ENCODE measurements at regions not wholly inside any gene's neighbourhood (a gene's known extent, or its start where the extent isn't known, plus 50 kb on each side); places are given as distances from the start of the nearest gene placed in this dataset.
A peak's percentile ranks its signal among the peaks of the same experiment; 100 is the strongest.

DNA sequence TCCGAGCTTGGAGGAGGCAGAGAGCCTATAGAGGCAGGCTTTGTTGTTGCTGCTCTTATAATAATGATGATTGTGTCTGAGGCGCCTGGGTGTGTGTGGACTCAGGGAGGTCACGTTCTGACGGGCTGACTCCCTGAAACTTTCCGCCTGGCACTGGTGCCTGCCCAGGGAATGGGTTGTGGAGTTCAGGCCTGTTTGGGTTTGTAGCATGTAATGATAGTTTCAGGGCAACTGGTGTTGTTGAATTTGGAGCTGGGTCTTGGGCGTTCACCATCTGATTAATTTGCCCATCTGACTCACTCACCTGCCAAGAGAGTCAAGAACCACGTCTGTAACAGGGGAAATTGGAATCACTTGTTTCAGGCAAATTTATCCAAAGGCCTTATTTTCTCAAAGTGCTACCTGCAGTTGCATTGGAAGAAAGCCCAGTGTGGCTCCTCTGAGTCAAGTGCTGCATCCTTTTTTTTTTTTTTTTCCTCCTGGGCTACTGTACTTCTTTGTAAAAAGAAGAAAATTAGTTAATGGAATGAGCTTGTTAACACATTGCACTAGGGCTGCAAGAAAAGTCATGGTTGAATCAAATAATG lies 386.5 kb downstream of the GADD45G start:
- DNase-seq: no peak

GRCh38 chr9:89992326-89993198 lies 387.8 kb downstream of the GADD45G start:
- no peak for DNase-seq

- DNase-seq: no peak
These were observed 389.1 kb downstream of the GADD45G start for GRCh38 chr9:89993678-89994630.

DNA sequence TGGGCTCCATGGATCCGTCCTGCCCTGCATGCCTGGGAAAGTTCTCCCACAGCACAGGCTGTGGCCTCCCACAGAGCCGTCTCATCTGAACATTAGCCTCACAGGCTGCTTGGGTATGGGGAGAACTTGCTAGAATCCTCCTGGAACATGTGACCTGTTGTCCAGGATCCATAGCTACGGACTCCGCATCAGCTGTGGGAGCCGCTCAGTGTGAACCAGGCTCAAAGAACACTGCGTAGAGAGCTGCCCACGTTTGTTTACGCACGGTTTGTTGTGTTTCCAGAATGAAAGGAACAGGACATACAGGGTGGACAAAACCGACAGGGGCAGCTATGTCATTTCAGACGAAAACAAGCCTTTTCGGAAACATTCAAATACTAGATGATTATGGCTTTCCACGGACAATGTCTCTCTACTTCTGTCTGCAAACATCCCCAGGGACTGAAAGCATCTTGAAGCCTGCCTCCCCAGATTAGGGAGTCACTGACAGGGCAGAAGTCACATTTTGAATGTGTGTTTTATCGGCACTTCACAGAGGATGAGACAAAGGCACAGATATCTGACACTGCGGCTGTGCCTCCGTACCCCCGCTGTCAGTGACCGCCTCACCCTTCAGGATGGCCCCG lies 390.3 kb downstream of the GADD45G start:
- no peak for DNase-seq

DNA sequence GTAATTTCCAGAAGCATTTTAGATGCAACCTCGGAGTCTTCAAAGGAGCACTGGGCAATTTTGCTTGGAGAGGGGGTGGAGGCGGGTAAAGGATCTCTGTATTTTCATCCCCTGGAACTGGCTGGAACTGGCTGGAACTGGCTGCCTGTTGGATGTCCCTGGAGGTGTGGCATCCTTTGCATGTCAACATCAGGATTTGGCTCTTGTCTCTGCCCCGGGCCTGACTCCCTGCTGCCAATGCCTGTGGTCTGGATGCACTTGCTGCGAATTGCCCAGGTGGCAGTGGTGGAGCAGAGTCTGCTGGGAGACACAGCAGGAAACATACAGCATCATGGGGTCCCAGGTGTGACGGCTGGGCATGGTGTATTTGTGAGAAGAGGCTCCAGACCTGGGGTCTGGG lies 391.3 kb downstream of the GADD45G start:
- DNase-seq: no peak

DNA sequence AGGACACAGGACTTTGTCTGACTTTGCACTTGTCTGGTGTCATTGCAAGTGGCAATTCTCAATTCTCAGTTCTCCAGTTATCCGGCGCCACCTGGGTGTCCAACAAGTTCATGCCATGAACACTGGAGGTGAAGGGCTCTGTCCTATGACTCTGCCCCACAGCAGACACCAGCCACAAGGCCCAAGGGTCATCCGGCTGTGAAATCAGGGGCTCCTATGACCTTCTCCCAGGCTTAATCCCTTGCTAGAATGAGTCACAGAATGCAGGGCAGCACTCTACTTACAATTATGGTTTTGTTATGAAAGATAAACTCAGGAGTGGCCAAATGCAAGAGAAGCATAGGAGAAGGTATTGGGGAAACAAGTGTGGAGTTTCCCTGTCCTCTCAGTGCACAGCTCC lies 392.0 kb downstream of the GADD45G start:
- DNase-seq: no peak

- no peak for DNase-seq
These were observed 393.8 kb downstream of the GADD45G start for GRCh38 chr9:89998633-89999032.

DNA sequence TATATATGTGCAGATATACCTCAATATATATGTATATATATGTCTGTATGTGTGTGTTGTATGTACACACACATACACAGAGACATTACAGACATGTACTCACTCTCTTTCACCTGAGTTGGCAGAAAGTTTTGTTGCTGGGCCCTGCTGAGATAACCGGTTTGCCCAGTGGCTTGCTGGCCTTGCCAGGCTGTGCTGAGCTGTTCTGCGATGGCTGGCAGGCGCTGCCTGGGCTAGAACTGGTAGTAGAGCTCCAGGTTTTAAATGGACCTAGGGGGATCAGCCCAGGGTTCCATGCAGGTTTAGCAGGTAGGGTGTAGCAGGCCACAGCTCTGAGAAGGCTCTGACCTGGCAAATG lies 394.3 kb downstream of the GADD45G start:
- DNase-seq: no peak

DNA sequence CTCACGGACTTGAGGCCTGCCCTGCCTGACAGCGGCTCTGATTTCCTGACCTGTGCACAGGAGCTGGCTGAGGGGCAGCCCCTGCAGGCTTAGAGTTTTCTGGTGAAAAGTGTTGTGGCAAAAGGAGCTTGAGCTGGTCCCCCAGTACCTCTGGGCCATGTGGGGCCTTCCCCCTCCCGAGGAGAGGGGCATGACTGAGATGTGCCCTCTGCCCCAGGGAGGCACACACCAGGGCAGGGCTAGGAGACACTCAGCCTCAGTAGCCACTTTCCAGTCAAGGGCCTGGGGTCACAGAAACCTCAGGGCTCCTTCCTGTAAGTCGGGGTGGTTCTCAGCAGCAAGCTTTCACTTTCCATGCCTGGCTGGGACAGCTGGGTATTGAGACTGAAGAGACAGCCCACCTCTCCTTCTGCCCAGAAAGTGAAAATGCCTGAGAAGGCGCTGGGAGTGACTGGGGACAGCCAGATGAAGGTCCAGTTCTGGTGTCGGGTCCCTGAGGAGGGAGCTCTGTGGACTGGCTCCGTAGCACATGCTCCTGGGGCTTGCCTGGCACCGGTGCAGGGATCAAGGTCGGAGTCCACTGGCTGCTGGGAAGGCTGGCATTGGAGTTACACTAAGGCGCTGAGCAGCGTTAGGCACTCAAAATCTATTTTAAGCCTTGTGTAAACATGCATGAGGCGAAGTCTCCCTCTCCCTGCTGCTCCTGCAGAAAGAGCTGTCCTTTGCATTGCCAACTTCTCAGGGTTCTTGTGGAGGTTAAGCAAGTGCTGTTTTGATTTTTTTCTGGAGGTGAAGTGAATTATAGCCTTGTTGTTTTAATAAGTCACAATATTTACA lies 394.9 kb downstream of the GADD45G start:
- DNase-seq: peak; percentile 27

DNA sequence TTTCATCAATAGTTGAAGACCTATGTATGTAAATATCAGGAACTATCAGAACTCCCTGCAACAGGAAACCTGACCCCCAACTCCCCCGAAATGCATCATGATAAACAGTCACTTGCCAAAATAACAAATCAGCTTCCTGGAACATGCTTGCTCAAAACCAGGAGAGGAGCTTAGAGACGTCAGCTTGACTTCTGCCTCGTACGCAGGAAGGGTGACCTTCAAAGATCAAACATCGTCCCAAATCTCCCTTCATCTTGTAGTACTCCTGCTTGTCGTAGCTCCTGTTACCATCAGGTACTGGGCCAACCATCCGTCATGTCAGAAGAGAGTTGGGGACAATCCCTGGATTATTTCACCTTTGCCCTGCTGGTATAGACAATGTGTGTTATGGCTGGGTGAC lies 396.1 kb downstream of the GADD45G start:
- DNase-seq: no peak

DNA sequence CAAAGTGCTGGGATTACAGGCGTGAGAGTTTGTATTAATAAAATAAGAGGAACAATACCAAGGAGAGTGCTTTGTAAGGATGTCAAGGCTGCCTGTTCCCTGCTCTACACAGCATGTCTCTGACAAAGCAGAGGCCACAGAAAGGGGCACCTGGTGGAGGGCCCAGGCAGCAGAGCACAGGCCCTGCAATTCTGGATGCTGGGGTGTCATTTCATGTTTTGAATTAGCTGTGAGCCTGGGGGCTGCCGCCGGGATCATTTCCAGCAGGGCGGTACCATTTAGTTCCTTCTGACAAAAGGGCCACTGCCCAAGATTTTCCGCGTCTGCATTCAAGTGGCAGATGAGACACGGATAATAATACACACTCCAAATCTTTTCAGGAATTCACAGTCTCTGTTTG lies 396.9 kb downstream of the GADD45G start:
- no peak for DNase-seq

DNA sequence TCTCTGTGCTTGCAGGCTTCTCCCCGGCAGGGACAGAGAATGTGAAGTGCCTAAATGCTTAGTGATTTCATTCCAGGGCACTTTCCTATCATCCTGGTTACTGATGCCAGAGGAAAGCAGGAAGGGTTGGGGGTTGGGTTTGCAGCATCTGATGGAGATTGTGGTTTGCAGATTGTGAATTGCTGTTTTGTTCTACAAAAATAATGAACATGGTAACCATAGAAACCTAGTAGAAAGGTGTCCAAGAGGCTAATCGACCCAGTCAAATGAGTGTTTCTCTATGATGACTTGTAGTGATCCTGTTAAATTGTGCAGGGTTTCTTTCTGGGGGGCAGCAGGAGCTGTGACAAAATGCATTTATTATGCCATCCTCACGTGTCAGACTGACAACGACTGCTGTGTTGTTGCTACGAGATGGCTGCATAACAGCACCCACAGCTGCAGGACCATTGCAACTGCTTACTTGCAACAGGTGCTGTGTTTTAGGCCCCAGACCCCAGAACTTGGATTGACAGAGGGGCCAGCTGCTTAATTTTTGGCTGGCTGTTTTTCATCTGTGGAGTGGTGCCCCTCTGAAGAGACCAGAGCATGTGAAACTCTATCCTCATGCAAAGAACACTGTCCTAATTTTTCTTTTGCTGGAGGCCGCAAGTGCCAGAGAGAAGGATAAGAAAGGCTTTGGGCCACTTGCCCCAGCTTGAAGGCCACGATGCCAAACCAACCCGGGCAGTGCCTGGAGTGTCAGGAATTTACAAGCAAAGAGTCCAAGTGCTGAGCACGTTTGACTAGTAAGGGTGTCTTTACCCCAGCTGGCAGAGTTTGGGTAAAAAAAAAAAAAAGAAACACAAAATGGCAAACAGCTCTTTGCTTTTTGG lies 397.8 kb downstream of the GADD45G start:
- DNase-seq: no peak

GRCh38 chr9:90005388-90005787 lies 400.6 kb downstream of the GADD45G start:
- no peak for DNase-seq

DNA sequence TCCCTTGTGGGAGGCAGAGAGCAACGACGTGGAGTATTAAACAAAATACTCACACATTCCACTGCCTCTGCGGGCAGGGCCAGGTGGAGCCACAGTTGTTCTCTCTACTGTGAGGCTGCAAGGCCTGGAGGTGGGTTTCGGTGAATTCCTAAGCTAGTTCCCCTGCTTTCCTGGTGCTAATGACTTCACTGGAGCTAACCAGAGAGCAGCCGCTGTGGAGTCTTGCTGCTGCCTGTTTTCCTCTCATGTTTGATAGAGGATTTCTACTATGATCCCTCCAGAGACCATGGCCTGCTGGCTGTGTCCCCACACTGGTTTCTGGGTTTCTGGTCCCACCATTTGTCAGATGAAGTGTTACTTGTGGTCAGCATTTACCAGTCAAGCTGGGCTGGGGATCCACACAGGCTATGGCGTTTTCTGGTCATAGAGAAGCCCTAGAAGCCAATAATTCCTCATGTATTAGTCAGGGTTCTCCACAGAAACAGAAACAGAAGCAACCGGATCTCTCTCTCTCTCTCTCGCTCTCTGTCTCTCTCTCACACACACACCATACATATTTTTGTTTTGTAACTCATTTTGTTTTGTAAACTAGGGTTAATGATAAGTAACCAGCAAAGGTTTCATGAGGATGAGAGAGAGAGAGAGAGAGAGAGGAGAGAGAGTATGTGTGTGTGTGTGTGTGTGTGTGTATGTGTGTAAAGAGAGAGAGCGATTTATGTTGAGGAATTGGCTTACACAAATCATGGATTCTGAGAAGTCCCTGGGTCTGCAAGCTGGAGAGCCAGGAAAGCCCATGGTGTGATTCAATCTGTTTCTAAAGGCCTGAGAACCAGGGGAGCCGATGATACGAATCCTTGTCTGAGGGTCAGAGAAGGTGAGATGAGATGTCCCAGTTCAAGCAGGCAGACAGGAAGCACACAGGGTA lies 403.0 kb downstream of the GADD45G start:
- no peak for DNase-seq

DNA sequence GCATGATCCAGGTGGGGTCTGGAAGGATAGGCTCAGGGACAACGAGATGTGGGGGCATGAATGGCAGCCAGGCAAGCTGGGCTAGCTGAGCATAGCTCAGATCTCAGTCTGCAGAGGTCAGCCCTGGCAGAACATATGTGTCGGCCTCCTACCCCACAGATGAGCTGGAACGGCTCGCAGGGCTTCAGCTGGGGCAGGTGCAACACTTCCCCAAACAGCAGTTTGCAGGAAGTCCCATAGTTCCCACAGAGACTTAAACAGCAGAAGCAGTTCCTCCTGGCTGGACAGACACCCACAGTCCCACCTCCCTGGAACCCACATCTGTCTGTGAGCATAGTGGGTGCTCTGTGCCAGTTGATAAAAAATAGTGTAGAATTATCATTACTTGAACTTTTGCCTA lies 404.6 kb downstream of the GADD45G start:
- DNase-seq: no peak

DNA sequence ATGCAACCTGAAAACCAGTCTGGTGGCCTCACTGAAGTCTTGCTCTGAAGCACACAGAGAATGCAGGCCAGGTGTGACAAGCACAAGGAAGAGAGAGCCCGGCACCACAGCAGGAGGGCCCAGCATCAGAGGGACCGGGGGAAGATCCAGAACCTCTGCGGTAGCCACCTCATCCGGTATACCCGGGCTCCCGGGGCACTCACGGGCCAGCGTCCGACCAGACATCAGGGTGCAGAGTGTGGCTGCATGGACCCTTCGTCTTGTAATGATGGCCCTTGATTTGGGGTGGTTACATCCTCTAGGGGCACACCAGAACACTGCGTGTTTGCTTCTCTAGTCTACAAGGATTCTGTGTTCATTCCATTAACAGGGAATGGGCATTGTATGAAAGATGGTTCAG lies 406.0 kb downstream of the GADD45G start:
- no peak for DNase-seq

GRCh38 chr9:90012949-90013348 lies 408.1 kb downstream of the GADD45G start:
- no peak for DNase-seq

- DNase-seq: no peak
These were observed 409.0 kb downstream of the GADD45G start for GRCh38 chr9:90013778-90014177.

DNA sequence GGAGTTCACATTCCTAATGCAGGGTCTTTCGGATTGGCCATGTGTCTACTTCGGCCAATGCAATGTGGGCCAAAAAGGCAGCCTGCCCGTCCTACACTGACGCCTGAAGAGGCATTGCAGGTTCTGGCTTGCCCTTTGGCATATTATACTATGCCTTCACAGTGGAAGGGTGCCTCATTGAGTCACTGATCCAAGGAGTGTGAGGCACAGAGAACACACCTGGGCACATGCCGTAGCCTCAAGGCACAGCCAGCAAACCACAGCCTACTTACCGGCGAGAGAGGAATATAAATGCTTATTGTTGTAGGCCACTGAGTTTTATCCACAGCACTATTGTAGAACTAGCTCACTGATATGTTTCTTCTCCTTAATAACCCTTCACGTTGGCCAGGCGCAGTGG lies 409.6 kb downstream of the GADD45G start:
- DNase-seq: no peak

- DNase-seq: no peak
These were observed 411.5 kb downstream of the GADD45G start for GRCh38 chr9:90016272-90016671.
